ENCODE measurements at regions not wholly inside any gene's neighbourhood (a gene's known extent, or its start where the extent isn't known, plus 50 kb on each side); places are given as distances from the start of the nearest gene placed in this dataset.

- TF ChIP-seq, protein P1, sequence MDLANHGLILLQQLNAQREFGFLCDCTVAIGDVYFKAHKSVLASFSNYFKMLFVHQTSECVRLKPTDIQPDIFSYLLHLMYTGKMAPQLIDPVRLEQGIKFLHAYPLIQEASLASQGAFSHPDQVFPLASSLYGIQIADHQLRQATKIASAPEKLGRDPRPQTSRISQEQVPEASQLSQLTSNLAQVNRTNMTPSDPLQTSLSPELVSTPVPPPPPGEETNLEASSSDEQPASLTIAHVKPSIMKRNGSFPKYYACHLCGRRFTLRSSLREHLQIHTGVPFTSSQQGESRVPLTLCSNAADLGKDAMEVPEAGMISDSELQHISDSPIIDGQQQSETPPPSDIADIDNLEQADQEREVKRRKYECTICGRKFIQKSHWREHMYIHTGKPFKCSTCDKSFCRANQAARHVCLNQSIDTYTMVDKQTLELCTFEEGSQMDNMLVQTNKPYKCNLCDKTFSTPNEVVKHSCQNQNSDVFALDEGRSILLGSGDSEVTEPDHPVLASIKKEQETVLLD (CRISPR knock-in tag; IDR thresholded peaks at IDR 0.05; ENCODE audit: low read depth), result no peak
- TF ChIP-seq WIZ (CRISPR knock-in tag; IDR thresholded peaks at IDR 0.05) (no peak), POGZ (CRISPR knock-in tag; IDR thresholded peaks at IDR 0.05) (no peak), TFDP1 (CRISPR knock-in tag; IDR thresholded peaks at IDR 0.05; ENCODE audit: borderline replicate concordance) (no peak), TARDBP (CRISPR knock-in tag; IDR thresholded peaks at IDR 0.05) (no peak), ETV5 (CRISPR knock-in tag; IDR thresholded peaks at IDR 0.05; ENCODE audit: borderline replicate concordance) (no peak), ZNF580 (CRISPR knock-in tag; IDR thresholded peaks at IDR 0.05; ENCODE audit: borderline replicate concordance, low read depth) (no peak)
- TF ChIP-seq, protein P2, sequence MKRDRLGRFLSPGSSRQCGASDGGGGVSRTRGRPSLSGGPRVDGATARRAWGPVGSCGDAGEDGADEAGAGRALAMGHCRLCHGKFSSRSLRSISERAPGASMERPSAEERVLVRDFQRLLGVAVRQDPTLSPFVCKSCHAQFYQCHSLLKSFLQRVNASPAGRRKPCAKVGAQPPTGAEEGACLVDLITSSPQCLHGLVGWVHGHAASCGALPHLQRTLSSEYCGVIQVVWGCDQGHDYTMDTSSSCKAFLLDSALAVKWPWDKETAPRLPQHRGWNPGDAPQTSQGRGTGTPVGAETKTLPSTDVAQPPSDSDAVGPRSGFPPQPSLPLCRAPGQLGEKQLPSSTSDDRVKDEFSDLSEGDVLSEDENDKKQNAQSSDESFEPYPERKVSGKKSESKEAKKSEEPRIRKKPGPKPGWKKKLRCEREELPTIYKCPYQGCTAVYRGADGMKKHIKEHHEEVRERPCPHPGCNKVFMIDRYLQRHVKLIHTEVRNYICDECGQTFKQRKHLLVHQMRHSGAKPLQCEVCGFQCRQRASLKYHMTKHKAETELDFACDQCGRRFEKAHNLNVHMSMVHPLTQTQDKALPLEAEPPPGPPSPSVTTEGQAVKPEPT (CRISPR knock-in tag; IDR thresholded peaks at IDR 0.05; ENCODE audit: low read depth), result no peak
These were observed 1412.2 kb downstream of the BRD1 start (continued) for GRCh38 chr22:48415520-48415919.

DNA sequence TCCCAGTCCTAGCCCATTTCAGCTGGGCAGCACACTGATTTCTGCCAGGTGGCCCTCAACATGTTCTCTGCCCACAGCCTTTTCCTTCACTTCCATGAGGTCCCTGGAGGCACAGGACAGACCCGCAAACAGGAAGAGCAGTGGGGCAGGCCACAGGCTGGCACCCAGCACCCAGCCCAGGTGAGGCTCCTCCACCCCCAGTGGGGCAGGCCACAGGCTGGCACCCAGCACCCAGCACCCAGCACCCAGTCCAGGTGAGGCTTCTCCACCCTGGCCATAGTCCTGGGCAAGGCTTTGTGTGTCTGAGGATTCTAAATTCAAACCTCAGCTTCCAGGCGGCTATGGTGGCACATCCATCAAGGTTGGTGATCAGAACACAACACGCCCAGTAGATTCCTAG lies 1413.0 kb downstream of the BRD1 start:
- ChIA-PET CTCF (ENCODE audit: low intra/inter-chr PET ratio, low total read pairs) (no interaction called here), POLR2A (no interaction called here)
- Histone ChIP-seq H2AFZ (ENCODE audit: low read length) (no peak overlapping the region), H3K9ac (ENCODE audit: insufficient read depth, low read depth, low read length) (no peak overlapping the region), H3K4me3 (replicated peaks in 1 of 3; ENCODE audit: insufficient read depth in 1 of 3, low read depth in 2 of 3, low read length in 3 of 3) (no peak overlapping the region), H3K4me2 (ENCODE audit: low read depth, low read length) (no peak overlapping the region), H4K20me1 (ENCODE audit: insufficient read depth, low read length) (no peaks in the 10 kb centered on the region), H3K4me1 (ENCODE audit: insufficient read depth, low read length) (no peaks in the 10 kb centered on the region), H3K27me3 (ENCODE audit: control insufficient read depth in 1 of 2, insufficient read depth in 2 of 2, low read length in 2 of 2) (peaks cover 1 to 72% of the 10 kb centered on the region in 2 experiments; a peak in 4 of 5 replicates), H3K36me3 (replicated peaks in 1 of 2; ENCODE audit: control insufficient read depth in 1 of 2, insufficient read depth in 2 of 2, low read length in 2 of 2) (no peaks in the 10 kb centered on the region), H3K27ac (ENCODE audit: extremely low read length, insufficient read depth, low read length) (no peak overlapping the region), H3K9me3 (ENCODE audit: low read length) (no peaks in the 10 kb centered on the region), H3K79me2 (ENCODE audit: insufficient read depth, low read length) (no peaks in the 10 kb centered on the region)
- DNase-seq (ENCODE audit: low spot score) (no peak), FAIRE-seq (no peak), ATAC-seq (no peak)
- intact Hi-C loops (cut with micrococcal nuclease; ENCODE audit: unreplicated experiment) (no loop called here), in situ Hi-C loops (cut with HindIII; ENCODE audit: extremely low pct_ligation_motif_present, low pct_unique_long_range_greater_than_20kb) (loop anchor here (10.0 kb wide), 1 partner anchor 60 kb away; no protein-coding TSS in a partner anchor)
- no TSS peak for BruUV-seq (replicated peaks)
- WGBS (ENCODE audit: low lambda C conversion rate), result 0% methylated on average over 2 of the region's 3 CpGs
- TF ChIP-seq ZNF143 (CRISPR knock-in tag; IDR thresholded peaks at IDR 0.05) (no peak), GFI1 (CRISPR knock-in tag; IDR thresholded peaks at IDR 0.05; ENCODE audit: borderline replicate concordance) (no peak), EP300 (IDR thresholded peaks at IDR 0.05; ENCODE audit: low read depth in 2 of 2, low read length in 2 of 2) (no peak), EP300 (CRISPR knock-in tag; IDR thresholded peaks at IDR 0.05; ENCODE audit: borderline replicate concordance) (no peak), DR1 (CRISPR knock-in tag; IDR thresholded peaks at IDR 0.05) (no peak), ZNF281 (CRISPR knock-in tag; IDR thresholded peaks at IDR 0.05; ENCODE audit: borderline replicate concordance) (no peak)
- TF ChIP-seq, protein P3, sequence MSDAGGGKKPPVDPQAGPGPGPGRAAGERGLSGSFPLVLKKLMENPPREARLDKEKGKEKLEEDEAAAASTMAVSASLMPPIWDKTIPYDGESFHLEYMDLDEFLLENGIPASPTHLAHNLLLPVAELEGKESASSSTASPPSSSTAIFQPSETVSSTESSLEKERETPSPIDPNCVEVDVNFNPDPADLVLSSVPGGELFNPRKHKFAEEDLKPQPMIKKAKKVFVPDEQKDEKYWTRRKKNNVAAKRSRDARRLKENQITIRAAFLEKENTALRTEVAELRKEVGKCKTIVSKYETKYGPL (CRISPR knock-in tag; IDR thresholded peaks at IDR 0.05), result no peak

All from HepG2 (cell line).